Aorta (tissue), 5 donors: ENCODE measurements at regions not wholly inside any gene's neighbourhood (a gene's known extent, or its start where the extent isn't known, plus 50 kb on each side); places are given as distances from the start of the nearest gene placed in this dataset.

Experiments
- ATAC-seq: fragments of 200-7000 bp; cut with Tn5 transposase; one replicate; pipeline ENCODE4 v1.9.1; 2022; ENCODE audit warnings: moderate library complexity; ENCODE audit not compliant: low FRiP score
- DNase-seq, 2 donors: peaks; one replicate each; pipeline ENCODE4 v3.0.0-alpha.2; 2020
- H3K27ac ChIP-seq, 2 donors: one replicate each; pipeline ENCODE4 v1.5.1; 2013; ENCODE audit warnings: low read length in 2 of 2, mild to moderate bottlenecking in 2 of 2, moderate library complexity in 2 of 2, control low read depth in 1 of 2, inconsistent platforms in 1 of 2, low read depth in 1 of 2
- H3K27me3 ChIP-seq, 2 donors: one replicate each; pipeline ENCODE4 v1.6.1; 2013; ENCODE audit warnings: control low read depth in 1 of 2, low read length in 1 of 2, mild to moderate bottlenecking in 1 of 2, moderate library complexity in 1 of 2; ENCODE audit not compliant: insufficient read depth in 2 of 2, control insufficient read depth in 1 of 2
- H3K36me3 ChIP-seq, 2 donors: one replicate each; pipeline ENCODE4 v1.6.1; 2013; ENCODE audit warnings: control low read depth in 1 of 2, low read length in 1 of 2, mild to moderate bottlenecking in 1 of 2; ENCODE audit not compliant: insufficient read depth in 2 of 2, control insufficient read depth in 1 of 2
- H3K4me1 ChIP-seq, 2 donors: one replicate each; pipeline ENCODE4 v1.6.1; 2013; ENCODE audit warnings: low read length in 2 of 2, control low read depth in 1 of 2, mild to moderate bottlenecking in 1 of 2, moderate library complexity in 1 of 2; ENCODE audit not compliant: insufficient read depth in 2 of 2, control insufficient read depth in 1 of 2
- H3K4me3 ChIP-seq, 2 donors: one replicate each; pipeline ENCODE4 v1.5.1; 2013; ENCODE audit warnings: low read length in 2 of 2, control low read depth in 1 of 2, mild to moderate bottlenecking in 1 of 2
- H3K9me3 ChIP-seq: one replicate; pipeline ENCODE4 v1.6.1; 2013; ENCODE audit warnings: mild to moderate bottlenecking, low read length; ENCODE audit not compliant: control insufficient read depth
- WGBS, 2 donors: extraction: QIAGEN DNeasy Blood & Tissue Kit; methylation state at CpG; one replicate each; pipeline ENCODE4 v1.1.7; 2013; 5-methylcytosine and 5-hydroxymethylcytosine counted together
- intact Hi-C, 2 donors: fragments of 100-400 bp; cut with DNase I; formaldehyde crosslinking; loops; one replicate each; pipeline versions ENCODE4 v1.14.2 to v1.15.0; 2022
- donor health status: healthy with polysubstance abuse.
- donor health status: Bipolar disorder and iron deficiency.
- donor health status: DM: no; HTN: no; CAD: no.
- donor health status: DM: no; HTN: no; CAD: no.
- donor health status: DM: yes; HTN: yes; CAD: no.

- Histone ChIP-seq H3K27me3 (no peaks in the 10 kb centered on the region), H3K27ac (no peak overlapping the region), H3K4me1 (no peaks in the 10 kb centered on the region), H3K9me3 (no peaks in the 10 kb centered on the region), H3K36me3 (no peaks in the 10 kb centered on the region), H3K4me3 (no peak overlapping the region)
- DNase-seq (no peak), ATAC-seq (no peak)
- intact Hi-C loops: no loop called here
- 57% methylated on average over 9 of the region's 9 CpGs for WGBS, 2 donors
These were observed 685.8 kb upstream of the API5 start for GRCh38 chr11:42625757-42626665.

DNA sequence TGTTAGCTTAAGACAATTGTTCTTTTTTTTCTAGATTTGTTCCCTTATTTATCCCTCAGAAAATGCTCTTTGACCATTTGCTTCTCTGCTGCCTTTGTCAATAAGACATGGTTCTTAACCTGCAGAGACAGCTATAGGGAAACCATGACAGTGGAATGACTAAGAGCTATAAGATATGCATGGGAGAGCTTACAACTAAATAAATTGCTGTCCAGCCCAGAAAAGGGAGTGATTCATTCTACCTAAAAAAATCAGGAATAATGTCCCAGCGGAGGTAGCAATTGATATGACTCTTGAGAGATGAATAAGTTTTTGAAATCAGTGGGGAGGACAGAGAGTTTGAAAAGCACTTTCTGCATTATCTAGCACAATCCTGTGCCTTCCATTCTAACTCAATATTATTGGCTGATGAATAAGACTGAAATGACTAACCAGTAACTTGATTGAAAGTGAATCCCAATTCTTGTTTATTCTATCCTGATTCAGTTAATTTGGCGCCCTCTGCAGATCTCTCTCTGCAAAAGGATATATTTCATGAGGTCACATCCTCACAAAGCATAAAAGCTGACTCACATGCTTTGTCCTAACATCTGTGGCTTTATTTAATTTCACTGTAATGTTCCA lies 680.5 kb upstream of the API5 start:
- WGBS, 2 donors: 42 to 47% methylated on average over 2 of the region's 2 CpGs
- H3K4me3 ChIP-seq: no peak overlapping the region

DNA sequence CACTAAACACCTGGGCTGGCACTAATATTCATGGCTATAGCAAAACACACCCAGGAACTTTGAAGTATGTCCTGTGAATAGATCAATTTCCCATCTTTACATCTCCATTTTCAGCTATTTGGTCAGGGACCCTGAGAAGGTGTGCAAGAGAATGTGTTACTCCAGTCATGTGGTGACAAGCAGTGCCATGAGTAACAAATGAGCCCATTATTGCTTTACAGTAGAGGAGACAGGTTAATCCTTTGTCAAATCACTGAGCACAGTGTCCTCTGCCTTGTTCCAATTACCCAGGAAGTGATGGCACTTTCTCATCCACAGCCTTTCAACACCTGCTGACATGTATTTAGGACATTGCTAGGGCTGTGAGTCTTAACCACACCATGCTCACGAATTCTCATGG lies 664.8 kb upstream of the API5 start:
- H3K36me3 ChIP-seq: no peaks in the 10 kb centered on the region
- no peak overlapping the region for H3K4me3 ChIP-seq
- DNase-seq (no peak), ATAC-seq (no peak)
- intact Hi-C loops: no loop called here
- H3K9me3 ChIP-seq: no peaks in the 10 kb centered on the region
- no peak overlapping the region for H3K27ac ChIP-seq
- no peaks in the 10 kb centered on the region for H3K4me1 ChIP-seq
- no peaks in the 10 kb centered on the region for H3K27me3 ChIP-seq
- 58 to 83% methylated on average over 1 of the region's 1 CpG for WGBS, 2 donors

More for the DNA sequence above, 680.5 kb upstream of the API5 start:
- DNase-seq (no peak), ATAC-seq (no peak)
- H3K9me3 ChIP-seq: no peaks in the 10 kb centered on the region
- intact Hi-C loops: no loop called here
- no peaks in the 10 kb centered on the region for H3K4me1 ChIP-seq
- H3K27ac ChIP-seq: no peak overlapping the region
- H3K36me3 ChIP-seq: no peaks in the 10 kb centered on the region
- H3K27me3 ChIP-seq: no peaks in the 10 kb centered on the region

DNA sequence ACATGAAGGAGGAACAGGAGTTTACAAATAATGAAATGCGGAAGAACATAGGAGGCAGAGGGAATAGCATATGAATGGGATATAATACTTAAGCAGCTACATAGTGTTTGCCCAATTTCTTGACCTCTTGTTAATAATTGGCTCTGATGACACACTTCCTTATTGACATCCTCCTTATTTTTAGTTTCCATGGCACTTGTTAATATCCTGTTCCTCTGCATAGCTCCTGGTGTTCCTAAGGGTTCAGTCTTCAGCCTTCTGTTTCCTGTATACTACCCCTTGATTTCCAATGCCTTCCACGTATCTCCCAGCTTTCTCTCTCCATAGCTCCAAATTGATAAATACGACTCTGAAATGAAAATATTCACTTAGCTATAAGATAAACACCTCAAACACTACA lies 663.8 kb upstream of the API5 start:
- intact Hi-C loops: no loop called here
- Histone ChIP-seq H3K27me3 (no peaks in the 10 kb centered on the region), H3K27ac (no peak overlapping the region), H3K4me3 (no peak overlapping the region), H3K9me3 (no peaks in the 10 kb centered on the region), H3K4me1 (no peaks in the 10 kb centered on the region), H3K36me3 (no peaks in the 10 kb centered on the region)
- WGBS, 2 donors: 72 to 73% methylated on average over 3 of the region's 3 CpGs
- DNase-seq (no peak), ATAC-seq (no peak)

DNA sequence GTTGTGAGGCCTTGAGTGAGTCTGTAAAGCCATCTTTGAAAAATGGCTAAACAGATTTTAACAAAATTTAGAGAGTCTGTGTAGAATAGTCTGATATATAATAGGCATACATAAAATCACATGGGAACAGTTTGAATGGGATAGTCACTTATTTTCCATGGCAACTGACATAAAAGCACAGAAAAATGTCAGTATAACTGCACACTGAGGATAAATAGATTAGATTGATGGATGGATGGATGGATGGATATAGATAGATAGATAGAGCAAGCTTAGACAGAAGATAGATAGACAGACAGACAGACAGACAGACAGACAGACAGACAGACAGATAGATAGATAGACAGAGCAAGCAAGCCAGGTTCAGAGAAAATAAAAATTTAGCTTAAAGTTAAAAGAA lies 660.2 kb upstream of the API5 start:
- no peak for ATAC-seq
- no peaks in the 10 kb centered on the region for H3K4me1 ChIP-seq
- intact Hi-C loops: no loop called here

GRCh38 chr11:42657169-42657568 lies 654.6 kb upstream of the API5 start:
- DNase-seq (no peak), ATAC-seq (no peak)
- no peaks in the 10 kb centered on the region for H3K36me3 ChIP-seq
- 72 to 73% methylated on average over 3 of the region's 3 CpGs for WGBS, 2 donors
- H3K27me3 ChIP-seq: no peaks in the 10 kb centered on the region
- no peaks in the 10 kb centered on the region for H3K9me3 ChIP-seq
- H3K4me3 ChIP-seq: no peak overlapping the region
- H3K4me1 ChIP-seq: no peaks in the 10 kb centered on the region
- H3K27ac ChIP-seq: no peak overlapping the region
- intact Hi-C loops: no loop called here

More for the DNA sequence above, 660.2 kb upstream of the API5 start:
- no peaks in the 10 kb centered on the region for H3K27me3 ChIP-seq
- H3K27ac ChIP-seq: no peak overlapping the region
- no peak for DNase-seq
- no peaks in the 10 kb centered on the region for H3K36me3 ChIP-seq
- no peaks in the 10 kb centered on the region for H3K9me3 ChIP-seq
- no peak overlapping the region for H3K4me3 ChIP-seq

GRCh38 chr11:42661942-42662341 lies 649.9 kb upstream of the API5 start:
- ATAC-seq (no peak), DNase-seq (no peak)
- no peaks in the 10 kb centered on the region for H3K27me3 ChIP-seq
- intact Hi-C loops: no loop called here
- H3K9me3 ChIP-seq: no peaks in the 10 kb centered on the region
- H3K36me3 ChIP-seq: no peaks in the 10 kb centered on the region
- 41 to 42% methylated on average over 2 of the region's 2 CpGs for WGBS, 2 donors
- no peak overlapping the region for H3K4me3 ChIP-seq
- no peaks in the 10 kb centered on the region for H3K4me1 ChIP-seq
- H3K27ac ChIP-seq: no peak overlapping the region

GRCh38 chr11:42669248-42669976 lies 642.4 kb upstream of the API5 start:
- no peak overlapping the region for H3K27ac ChIP-seq
- H3K4me3 ChIP-seq: no peak overlapping the region
- DNase-seq: no peak
- no peaks in the 10 kb centered on the region for H3K4me1 ChIP-seq
- intact Hi-C loops: no loop called here
- 72 to 80% methylated on average over 7 of the region's 7 CpGs for WGBS, 2 donors
- H3K27me3 ChIP-seq: no peaks in the 10 kb centered on the region
- ATAC-seq: no peak
- no peaks in the 10 kb centered on the region for H3K36me3 ChIP-seq
- no peaks in the 10 kb centered on the region for H3K9me3 ChIP-seq
